ENCODE measurements at regions not wholly inside any gene's neighbourhood (a gene's known extent, or its start where the extent isn't known, plus 50 kb on each side); places are given as distances from the start of the nearest gene placed in this dataset.

- Histone ChIP-seq H3K9ac (ENCODE audit: low read depth in 1 of 2, low read length in 2 of 2) (no peak overlapping the region), H3K4me1 (ENCODE audit: control insufficient read depth in 4 of 4, insufficient read depth in 4 of 4, low read length in 3 of 4) (no peaks in the 10 kb centered on the region), H3K27ac (ENCODE audit: low read depth in 1 of 2, low read length in 2 of 2) (no peak overlapping the region), H3K9me3 (ENCODE audit: control insufficient read depth in 4 of 4, low read length in 3 of 4) (no peaks in the 10 kb centered on the region), H3K36me3 (ENCODE audit: control insufficient read depth in 4 of 4, insufficient read depth in 3 of 4, low read depth in 1 of 4, low read length in 3 of 4) (no peaks in the 10 kb centered on the region), H3K27me3 (ENCODE audit: control insufficient read depth in 4 of 4, insufficient read depth in 4 of 4, low read length in 3 of 4) (no peaks in the 10 kb centered on the region), H3K4me3 (ENCODE audit: low read depth in 1 of 3, low read length in 3 of 3) (no peak overlapping the region)
- no peak for DNase-seq (ENCODE audit: low spot score)
- 64% methylated on average over 2 of the region's 2 CpGs for WGBS
- TF ChIP-seq CTCF (IDR thresholded peaks at IDR 0.05; ENCODE audit: low read depth, low read length, missing input control) = no peak
- no peak for TF ChIP-seq HNF4A (conservative IDR thresholded peaks at IDR 0.05)
- no peak for TF ChIP-seq RAD21 (IDR thresholded peaks at IDR 0.05)
- no peak for TF ChIP-seq EGR1 (IDR thresholded peaks at IDR 0.05; ENCODE audit: low read depth in 2 of 2)
- no peak for TF ChIP-seq ZBTB33 (IDR thresholded peaks at IDR 0.05)
- TF ChIP-seq NR2F2 (IDR thresholded peaks at IDR 0.05) = no peak
- TF ChIP-seq SP1 (IDR thresholded peaks at IDR 0.05) = no peak
- TF ChIP-seq TAF1 (conservative IDR thresholded peaks at IDR 0.05) = no peak
- no peak for TF ChIP-seq MAX (IDR thresholded peaks at IDR 0.05)
- TF ChIP-seq HNF4G (IDR thresholded peaks at IDR 0.05) = no peak
These were observed 554.5 kb downstream of the STK39 start for GRCh38 chr2:167692936-167693335.

- 95% methylated on average over 1 of the region's 1 CpG for WGBS
- DNase-seq (ENCODE audit: low spot score) = no peak
- Histone ChIP-seq H3K4me3 (ENCODE audit: low read depth in 1 of 3, low read length in 3 of 3) (no peak overlapping the region), H3K27me3 (ENCODE audit: control insufficient read depth in 4 of 4, insufficient read depth in 4 of 4, low read length in 3 of 4) (no peaks in the 10 kb centered on the region), H3K4me1 (ENCODE audit: control insufficient read depth in 4 of 4, insufficient read depth in 4 of 4, low read length in 3 of 4) (no peaks in the 10 kb centered on the region), H3K9ac (ENCODE audit: low read depth in 1 of 2, low read length in 2 of 2) (no peak overlapping the region), H3K9me3 (ENCODE audit: control insufficient read depth in 4 of 4, low read length in 3 of 4) (no peaks in the 10 kb centered on the region), H3K27ac (ENCODE audit: low read depth in 1 of 2, low read length in 2 of 2) (no peak overlapping the region), H3K36me3 (ENCODE audit: control insufficient read depth in 4 of 4, insufficient read depth in 3 of 4, low read depth in 1 of 4, low read length in 3 of 4) (no peaks in the 10 kb centered on the region)
- TF ChIP-seq TAF1 (conservative IDR thresholded peaks at IDR 0.05) (no peak), SP1 (IDR thresholded peaks at IDR 0.05) (no peak), FOXA1 (IDR thresholded peaks at IDR 0.05) (no peak), RAD21 (IDR thresholded peaks at IDR 0.05) (no peak), HNF4A (conservative IDR thresholded peaks at IDR 0.05) (no peak), REST (IDR thresholded peaks at IDR 0.05) (no peak), HNF4G (IDR thresholded peaks at IDR 0.05) (no peak), CTCF (IDR thresholded peaks at IDR 0.05; ENCODE audit: low read depth, low read length, missing input control) (no peak), NR2F2 (IDR thresholded peaks at IDR 0.05) (no peak), YY1 (IDR thresholded peaks at IDR 0.05) (no peak)
These were observed 555.2 kb downstream of the STK39 start for GRCh38 chr2:167692191-167692590.
